AG04450 (cell line): ENCODE measurements at regions not wholly inside any gene's neighbourhood (a gene's known extent, or its start where the extent isn't known, plus 50 kb on each side); places are given as distances from the start of the nearest gene placed in this dataset.

Experiments
- CTCF ChIA-PET: fragments of 300-600, 350-600 bp; formaldehyde crosslinking; extraction: SDS; loops from one replicate; lab custom pipeline; 2022; ENCODE audit warnings: antibody characterized with exemption, inconsistent platforms; lab: Charles Lee
- POLR2A ChIA-PET: fragments of 350-600 bp; formaldehyde crosslinking; extraction: SDS; loops from one replicate; lab custom pipeline; 2021; ENCODE audit warnings: antibody characterized with exemption, inconsistent platforms; lab: Yijun Ruan, JAX
- DNase-seq: peaks from one replicate; pipeline ENCODE4 v3.0.0-alpha.2; 2011; ENCODE audit warnings: low read depth, low spot score
- H3K27ac ChIP-seq: one replicate; pipeline ENCODE4 v1.5.1; 2012; ENCODE audit warnings: low read depth, low read length, control low read depth
- H3K27me3 ChIP-seq: one replicate; pipeline ENCODE4 v1.6.0; 2012; ENCODE audit warnings: low read length; ENCODE audit not compliant: control insufficient read depth, insufficient read depth
- H3K4me3 ChIP-seq: 2 replicates; pipeline ENCODE4 v1.5.1; 2011; ENCODE audit warnings: mild to moderate bottlenecking, low read depth, low read length, control low read depth
- H3K9me3 ChIP-seq: 2 replicates; pipeline ENCODE4 v1.5.1; 2012; ENCODE audit warnings: low read length; ENCODE audit not compliant: control insufficient read depth, insufficient read depth
- CTCF ChIP-seq: IDR thresholded peaks from 2 replicates; pipeline ENCODE4 v1.5.1; 2011; ENCODE audit warnings: low read depth, low read length, control low read depth, inconsistent platforms

- DNase-seq, result no peak
- H3K27ac ChIP-seq, result no peak overlapping the region
- ChIA-PET CTCF (interaction anchor here (1.0 kb wide), 1 partner anchor 20 kb away, joined by 3 read pairs; no protein-coding TSS in a partner anchor), POLR2A (no interaction called here)
- H3K27me3 ChIP-seq, result peaks cover 36% of the 10 kb centered on the region
- no peak overlapping the region for H3K4me3 ChIP-seq
- H3K9me3 ChIP-seq, result no peaks in the 10 kb centered on the region
- TF ChIP-seq CTCF, result no peak
These were observed 216.1 kb downstream of the OPA1 start for GRCh38 chr3:193809106-193809505.

- no peak for DNase-seq
- ChIA-PET POLR2A (no interaction called here), CTCF (no interaction called here)
- no peaks in the 10 kb centered on the region for H3K9me3 ChIP-seq
- TF ChIP-seq CTCF, result no peak
- H3K27me3 ChIP-seq, result peaks cover 31% of the 10 kb centered on the region
- no peak overlapping the region for H3K27ac ChIP-seq
- H3K4me3 ChIP-seq, result no peak overlapping the region
These were observed 219.2 kb downstream of the OPA1 start for GRCh38 chr3:193812078-193812725.

GRCh38 chr3:193812791-193813500 lies 219.9 kb downstream of the OPA1 start:
- Histone ChIP-seq H3K27me3 (peaks cover 29% of the 10 kb centered on the region), H3K27ac (no peak overlapping the region), H3K4me3 (no peak overlapping the region), H3K9me3 (no peaks in the 10 kb centered on the region)
- DNase-seq, result no peak
- TF ChIP-seq CTCF, result no peak
- CTCF ChIA-PET, result interaction anchor here (0.6 kb wide), 1 partner anchor 308 kb away, joined by 3 read pairs; no protein-coding TSS in a partner anchor
- POLR2A ChIA-PET, result no interaction called here

GRCh38 chr3:193813501-193813830 lies 220.5 kb downstream of the OPA1 start:
- Histone ChIP-seq H3K27ac (no peak overlapping the region), H3K4me3 (no peak overlapping the region), H3K9me3 (no peaks in the 10 kb centered on the region), H3K27me3 (peaks cover 30% of the 10 kb centered on the region)
- no peak for TF ChIP-seq CTCF
- DNase-seq, result no peak
- POLR2A ChIA-PET, result no interaction called here
- CTCF ChIA-PET, result no interaction called here

GRCh38 chr3:193814166-193814892 lies 221.3 kb downstream of the OPA1 start:
- ChIA-PET POLR2A (no interaction called here), CTCF (no interaction called here)
- Histone ChIP-seq H3K27me3 (peaks cover 35% of the 10 kb centered on the region), H3K4me3 (no peak overlapping the region), H3K27ac (no peak overlapping the region), H3K9me3 (no peaks in the 10 kb centered on the region)
- no peak for DNase-seq
- no peak for TF ChIP-seq CTCF
